ENCODE measurements at regions not wholly inside any gene's neighbourhood (a gene's known extent, or its start where the extent isn't known, plus 50 kb on each side); places are given as distances from the start of the nearest gene placed in this dataset.

DNA sequence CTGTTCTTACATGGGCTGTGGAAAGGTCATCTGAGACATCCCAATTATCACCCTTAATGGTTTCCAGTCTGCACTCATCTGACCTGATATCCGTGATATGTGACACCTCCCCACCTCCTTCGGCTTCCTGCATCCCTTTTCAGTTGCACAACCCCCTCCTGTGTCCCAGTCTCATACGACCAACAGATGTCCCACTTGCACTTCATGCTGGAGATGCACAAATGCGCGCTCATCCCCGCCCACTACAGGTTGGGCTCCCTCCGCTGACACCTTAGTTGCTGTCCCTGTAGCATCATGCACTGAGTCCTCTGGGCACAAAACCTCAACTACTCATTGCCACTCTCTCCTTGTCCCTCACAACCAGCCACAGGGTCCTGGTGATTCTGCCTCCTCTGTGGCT, 94.4 kb downstream of the MIS18A start:
- Mint-ChIP-seq H3K4me1 (ENCODE audit: low read depth) (no peaks in the 10 kb centered on the region), H3K36me3 (ENCODE audit: low read depth) (no peaks in the 10 kb centered on the region), H3K27me3 (ENCODE audit: low read depth) (peaks cover 19% of the 10 kb centered on the region), H3K27ac (ENCODE audit: unreplicated experiment) (no peak overlapping the region), H3K4me3 (ENCODE audit: unreplicated experiment) (no peak overlapping the region), H3K9me3 (ENCODE audit: low read depth) (no peaks in the 10 kb centered on the region)
- TF ChIP-seq, protein P1, sequence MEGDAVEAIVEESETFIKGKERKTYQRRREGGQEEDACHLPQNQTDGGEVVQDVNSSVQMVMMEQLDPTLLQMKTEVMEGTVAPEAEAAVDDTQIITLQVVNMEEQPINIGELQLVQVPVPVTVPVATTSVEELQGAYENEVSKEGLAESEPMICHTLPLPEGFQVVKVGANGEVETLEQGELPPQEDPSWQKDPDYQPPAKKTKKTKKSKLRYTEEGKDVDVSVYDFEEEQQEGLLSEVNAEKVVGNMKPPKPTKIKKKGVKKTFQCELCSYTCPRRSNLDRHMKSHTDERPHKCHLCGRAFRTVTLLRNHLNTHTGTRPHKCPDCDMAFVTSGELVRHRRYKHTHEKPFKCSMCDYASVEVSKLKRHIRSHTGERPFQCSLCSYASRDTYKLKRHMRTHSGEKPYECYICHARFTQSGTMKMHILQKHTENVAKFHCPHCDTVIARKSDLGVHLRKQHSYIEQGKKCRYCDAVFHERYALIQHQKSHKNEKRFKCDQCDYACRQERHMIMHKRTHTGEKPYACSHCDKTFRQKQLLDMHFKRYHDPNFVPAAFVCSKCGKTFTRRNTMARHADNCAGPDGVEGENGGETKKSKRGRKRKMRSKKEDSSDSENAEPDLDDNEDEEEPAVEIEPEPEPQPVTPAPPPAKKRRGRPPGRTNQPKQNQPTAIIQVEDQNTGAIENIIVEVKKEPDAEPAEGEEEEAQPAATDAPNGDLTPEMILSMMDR (IDR thresholded peaks at IDR 0.05), result no peak
- DNase-seq (ENCODE audit: low spot score), result no peak

DNA sequence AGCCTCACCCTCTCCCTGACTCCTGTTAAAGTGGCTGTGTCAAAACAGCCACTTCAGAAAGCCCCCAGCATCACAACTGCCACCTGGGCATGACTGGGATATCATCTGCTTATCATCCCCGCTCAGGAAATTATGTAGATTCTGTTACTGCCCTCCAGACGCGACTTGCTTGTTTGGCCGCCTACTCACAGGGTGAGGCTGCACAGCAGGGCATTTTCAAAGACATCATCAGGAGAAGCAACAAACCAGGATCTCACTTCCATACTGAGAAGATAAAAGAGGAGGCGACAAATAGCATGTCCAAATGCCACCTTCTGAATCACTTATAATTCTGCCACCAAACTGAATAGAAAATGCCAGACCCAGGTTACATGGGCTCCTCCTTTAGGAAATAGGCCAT, 94.8 kb downstream of the MIS18A start:
- Mint-ChIP-seq H3K27ac (ENCODE audit: unreplicated experiment) (no peak overlapping the region), H3K9me3 (ENCODE audit: low read depth) (no peaks in the 10 kb centered on the region), H3K36me3 (ENCODE audit: low read depth) (no peaks in the 10 kb centered on the region), H3K4me3 (ENCODE audit: unreplicated experiment) (no peak overlapping the region), H3K4me1 (ENCODE audit: low read depth) (no peaks in the 10 kb centered on the region), H3K27me3 (ENCODE audit: low read depth) (peaks cover 21% of the 10 kb centered on the region)
- no peak for DNase-seq (ENCODE audit: low spot score)
- TF ChIP-seq, protein P1 (IDR thresholded peaks at IDR 0.05), result no peak

DNA sequence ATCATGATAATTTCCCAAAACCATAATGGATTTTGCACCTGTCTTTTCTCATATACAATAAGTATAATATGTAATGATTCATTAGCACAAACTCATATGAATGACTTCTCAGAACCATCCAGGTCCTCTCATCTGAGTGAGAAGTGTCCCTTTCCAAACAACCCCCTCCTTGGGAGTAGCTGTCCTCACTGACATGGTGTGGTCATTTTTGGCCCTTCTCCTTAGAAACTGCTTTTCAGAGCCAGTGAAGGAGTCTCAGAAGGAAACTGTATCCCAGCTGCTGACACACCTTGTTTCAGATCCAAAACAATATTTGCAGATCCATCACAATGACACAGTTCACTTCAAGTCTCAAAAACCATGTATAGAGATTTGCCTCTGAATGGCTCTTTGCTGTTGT, 95.5 kb downstream of the MIS18A start:
- Mint-ChIP-seq H3K4me3 (ENCODE audit: unreplicated experiment) (no peak overlapping the region), H3K9me3 (ENCODE audit: low read depth) (no peaks in the 10 kb centered on the region), H3K4me1 (ENCODE audit: low read depth) (no peaks in the 10 kb centered on the region), H3K27ac (ENCODE audit: unreplicated experiment) (no peak overlapping the region), H3K36me3 (ENCODE audit: low read depth) (no peaks in the 10 kb centered on the region), H3K27me3 (ENCODE audit: low read depth) (peaks cover 22% of the 10 kb centered on the region)
- TF ChIP-seq, protein P1 (IDR thresholded peaks at IDR 0.05), result no peak
- DNase-seq (ENCODE audit: low spot score), result no peak

GRCh38 chr21:32182449-32182848, 96.4 kb downstream of the MIS18A start:
- Mint-ChIP-seq H3K9me3 (ENCODE audit: low read depth) (no peaks in the 10 kb centered on the region), H3K36me3 (ENCODE audit: low read depth) (no peaks in the 10 kb centered on the region), H3K4me1 (ENCODE audit: low read depth) (no peaks in the 10 kb centered on the region)

DNA sequence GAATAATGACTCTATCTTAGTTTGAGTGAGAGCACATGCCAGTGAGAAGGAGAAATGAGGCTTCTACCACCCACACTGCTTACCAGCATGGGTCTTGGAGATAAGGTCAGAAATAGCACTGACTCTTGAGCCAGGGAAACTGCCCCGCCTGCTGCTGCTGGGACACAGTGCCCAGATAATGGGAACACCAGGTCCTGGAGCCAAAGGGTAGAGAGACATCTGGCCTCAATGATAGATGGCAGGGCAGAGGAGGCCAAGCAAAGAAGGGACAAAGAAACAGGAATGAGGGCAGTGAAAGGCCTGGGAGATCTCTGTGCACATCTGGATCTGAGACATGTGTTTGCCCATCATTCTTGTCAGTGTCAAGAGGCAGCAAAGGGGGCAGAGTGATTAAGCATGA, 97.4 kb downstream of the MIS18A start:
- H3K36me3 Mint-ChIP-seq (ENCODE audit: low read depth), result no peaks in the 10 kb centered on the region
- peaks cover 23% of the 10 kb centered on the region for H3K27me3 Mint-ChIP-seq (ENCODE audit: low read depth)
- H3K9me3 Mint-ChIP-seq (ENCODE audit: low read depth), result no peaks in the 10 kb centered on the region
- TF ChIP-seq, protein P1 (IDR thresholded peaks at IDR 0.05), result no peak
- H3K4me1 Mint-ChIP-seq (ENCODE audit: low read depth), result no peaks in the 10 kb centered on the region
- no peak overlapping the region for H3K4me3 Mint-ChIP-seq (ENCODE audit: unreplicated experiment)
- H3K27ac Mint-ChIP-seq (ENCODE audit: unreplicated experiment), result no peak overlapping the region
- DNase-seq (ENCODE audit: low spot score), result no peak

More at GRCh38 chr21:32182449-32182848, 96.4 kb downstream of the MIS18A start:
- TF ChIP-seq, protein P1 (IDR thresholded peaks at IDR 0.05), result no peak
- peaks cover 21% of the 10 kb centered on the region for H3K27me3 Mint-ChIP-seq (ENCODE audit: low read depth)
- DNase-seq (ENCODE audit: low spot score), result no peak
- no peak overlapping the region for H3K4me3 Mint-ChIP-seq (ENCODE audit: unreplicated experiment)
- H3K27ac Mint-ChIP-seq (ENCODE audit: unreplicated experiment), result no peak overlapping the region
